CD4-positive, alpha-beta T cell treated with Interleukin-1 beta for 1 hour (primary cell): ENCODE measurements at regions not wholly inside any gene's neighbourhood (a gene's known extent, or its start where the extent isn't known, plus 50 kb on each side); places are given as distances from the start of the nearest gene placed in this dataset.
A peak's percentile ranks its signal among the peaks of the same experiment; 100 is the strongest.

Experiments used
- DNase-seq, 2 donors: peaks; one replicate each; pipeline ENCODE4 v3.0.0-alpha.2; 2020 to 2022

- peak; percentile 1 to 5 for DNase-seq
Observed at GRCh38 chr5:60248901-60249300, 355.4 kb upstream of the PDE4D start.

GRCh38 chr5:60243713-60244112, 350.2 kb upstream of the PDE4D start:
- no peak for DNase-seq

GRCh38 chr5:60232036-60232795, 338.7 kb upstream of the PDE4D start:
- no peak for DNase-seq

GRCh38 chr5:60230456-60230855, 336.9 kb upstream of the PDE4D start:
- no peak for DNase-seq

- DNase-seq, result no peak
Observed at GRCh38 chr5:60229691-60230185, 336.2 kb upstream of the PDE4D start.

DNA sequence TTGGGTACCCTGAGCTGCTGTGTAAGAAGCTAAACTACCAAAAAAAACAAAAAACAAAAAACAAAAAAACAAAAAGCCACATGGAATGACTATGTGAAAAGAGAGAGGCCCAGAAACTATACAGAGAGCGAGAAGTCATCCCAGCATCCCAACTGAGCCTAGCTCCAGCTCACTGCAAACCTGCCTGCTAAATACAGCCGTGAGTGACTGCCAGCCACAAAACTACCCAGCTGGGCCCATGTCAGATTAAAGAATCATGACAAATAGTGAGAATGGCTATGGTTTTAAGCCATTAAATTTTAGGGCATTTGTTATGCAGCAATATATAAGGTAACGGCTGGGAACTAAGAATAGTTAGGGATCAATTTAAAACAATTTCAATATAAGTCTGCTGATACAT, 335.1 kb upstream of the PDE4D start:
- no peak for DNase-seq

- DNase-seq, result no peak
Observed at GRCh38 chr5:60226128-60226527, 332.6 kb upstream of the PDE4D start.

GRCh38 chr5:60223342-60223741, 329.8 kb upstream of the PDE4D start:
- no peak for DNase-seq

- no peak for DNase-seq
Observed at GRCh38 chr5:60219921-60220320, 326.4 kb upstream of the PDE4D start.

- DNase-seq, result no peak
Observed at GRCh38 chr5:60210810-60211209, 317.3 kb upstream of the PDE4D start.

DNA sequence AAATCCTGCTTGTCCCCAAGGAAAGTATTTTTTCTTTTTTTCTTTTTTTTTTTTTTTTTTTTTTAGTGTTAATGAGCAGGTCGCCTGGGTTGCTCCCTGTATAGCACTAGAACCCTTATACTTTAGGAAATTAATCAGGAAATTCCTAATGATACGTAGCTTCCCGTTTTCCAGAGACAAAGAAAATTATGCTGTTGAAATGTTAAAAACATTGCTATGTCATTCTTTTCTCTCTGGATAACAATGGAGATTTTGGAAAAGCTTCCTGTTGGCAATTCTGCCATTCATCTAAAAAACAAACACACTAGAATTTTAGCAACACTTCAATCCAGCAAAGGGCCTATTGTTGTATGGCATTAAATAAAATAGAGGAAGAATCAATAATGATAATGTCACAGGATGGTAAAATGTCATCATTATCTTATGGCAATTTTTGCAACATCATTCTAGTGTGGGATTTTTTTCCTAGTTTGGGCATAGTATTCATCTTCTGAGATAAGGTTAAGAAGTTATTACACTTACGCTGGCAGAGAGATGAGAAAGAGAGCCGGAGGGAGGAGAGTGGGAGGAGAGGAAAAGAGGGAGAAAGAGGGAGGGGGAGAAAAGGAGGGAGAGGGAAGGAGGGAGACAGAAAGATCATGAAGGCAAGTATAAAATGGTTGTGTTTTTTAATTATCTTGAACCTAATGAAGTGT, 315.8 kb upstream of the PDE4D start:
- DNase-seq, result no peak

DNA sequence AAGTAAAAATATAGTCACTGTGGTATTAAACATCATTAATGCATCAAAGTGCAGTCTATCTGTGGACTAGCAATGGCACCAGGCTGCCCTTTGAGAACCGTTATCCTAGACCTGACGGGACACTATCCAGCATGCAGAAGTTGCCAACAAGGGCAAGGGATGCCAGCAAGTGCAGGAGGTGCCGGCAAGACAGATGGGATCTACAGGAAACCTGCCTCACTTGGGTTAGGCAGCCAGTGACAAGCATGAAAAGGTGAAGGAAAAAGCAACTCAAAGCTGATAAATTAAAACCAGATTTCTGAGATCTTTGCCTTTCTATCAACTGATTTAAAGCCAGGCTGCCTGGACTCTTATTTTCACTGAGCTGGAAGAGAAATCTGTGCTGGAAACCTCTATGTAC, 315.2 kb upstream of the PDE4D start:
- DNase-seq, result no peak

GRCh38 chr5:60207040-60207439, 313.5 kb upstream of the PDE4D start:
- peak; percentile 2 to 7 for DNase-seq

DNA sequence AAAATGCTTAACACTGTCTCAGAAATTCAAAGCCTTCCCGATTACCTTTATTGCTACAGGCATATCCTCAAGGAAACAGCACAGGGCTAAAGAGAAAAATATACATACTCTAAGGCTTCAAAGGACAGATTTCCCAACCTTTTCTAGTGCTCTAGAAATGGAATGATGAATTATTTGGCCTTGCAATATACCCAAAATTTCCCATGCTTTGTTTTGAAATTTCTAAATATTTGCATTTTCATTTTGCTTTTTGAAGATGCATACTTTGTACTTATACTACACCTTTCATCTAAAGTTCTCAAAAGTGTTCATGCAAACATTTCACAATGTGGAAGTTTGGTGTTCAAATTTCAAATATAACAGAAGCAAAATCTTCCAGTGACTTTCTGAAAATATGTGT, 312.7 kb upstream of the PDE4D start:
- no peak for DNase-seq

DNA sequence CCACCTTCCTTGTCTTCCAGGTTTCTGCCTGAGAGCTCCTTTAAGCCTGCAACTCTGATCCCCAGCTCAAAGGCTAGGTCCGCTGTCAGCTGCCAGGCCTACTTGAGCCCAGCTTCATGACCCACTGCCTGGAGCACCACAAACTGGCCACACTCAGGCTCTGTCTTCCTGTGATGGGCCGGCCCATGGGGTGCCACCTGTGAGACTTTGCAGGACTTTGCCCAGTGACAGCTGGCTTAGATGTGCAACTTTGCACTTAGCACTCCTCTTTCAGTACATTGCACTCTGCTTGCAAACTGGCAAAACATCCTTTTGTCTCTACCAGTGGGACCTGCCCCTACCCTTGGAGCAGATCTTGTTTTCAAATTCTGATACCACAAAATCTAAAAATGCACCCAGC, 311.5 kb upstream of the PDE4D start:
- no peak for DNase-seq

DNA sequence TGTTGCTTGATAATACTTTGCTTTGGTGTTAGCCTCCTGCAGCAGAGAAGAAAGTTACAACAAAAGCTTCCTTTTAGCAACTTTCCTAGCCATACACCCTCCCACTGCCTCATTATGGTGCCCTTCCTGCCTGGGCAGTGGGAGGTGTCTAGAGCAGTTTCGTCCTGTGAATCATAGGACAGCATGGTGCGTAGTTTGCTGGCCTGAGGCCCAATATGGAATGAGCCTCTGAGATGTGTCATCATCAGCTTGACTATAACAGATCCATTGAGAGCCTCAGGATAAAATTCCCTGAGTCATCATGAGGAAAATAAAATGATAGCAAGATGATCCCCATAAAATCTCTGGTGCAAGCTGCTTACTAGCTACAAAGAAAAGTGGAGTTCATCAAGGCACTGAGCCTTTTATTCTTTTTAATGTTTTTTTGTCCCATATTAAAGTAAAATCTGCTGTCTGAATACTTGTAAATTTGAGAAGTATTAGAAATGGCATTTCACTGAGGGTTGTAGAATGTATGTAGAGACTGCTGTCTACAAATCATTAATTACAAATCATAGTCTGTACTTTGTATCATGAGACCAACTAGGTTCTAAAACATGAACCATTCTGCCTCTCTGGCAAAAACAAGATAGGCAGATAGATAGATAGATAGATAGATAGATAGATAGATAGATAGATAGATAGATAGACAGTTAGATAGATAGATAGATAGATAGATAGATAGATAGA, 303.0 kb upstream of the PDE4D start:
- DNase-seq, result peak in 1 of 2 donors; percentile 43

- no peak for DNase-seq
Observed at GRCh38 chr5:60195551-60195950, 302.0 kb upstream of the PDE4D start.

GRCh38 chr5:60195083-60195482, 301.6 kb upstream of the PDE4D start:
- no peak for DNase-seq

- DNase-seq, result no peak
Observed at GRCh38 chr5:60185231-60186099, 291.9 kb upstream of the PDE4D start.

- no peak for DNase-seq
Observed at GRCh38 chr5:60184606-60185005, 291.1 kb upstream of the PDE4D start.

GRCh38 chr5:60183881-60184280, 290.4 kb upstream of the PDE4D start:
- DNase-seq, result no peak

GRCh38 chr5:60178101-60178500, 284.6 kb upstream of the PDE4D start:
- no peak for DNase-seq

DNA sequence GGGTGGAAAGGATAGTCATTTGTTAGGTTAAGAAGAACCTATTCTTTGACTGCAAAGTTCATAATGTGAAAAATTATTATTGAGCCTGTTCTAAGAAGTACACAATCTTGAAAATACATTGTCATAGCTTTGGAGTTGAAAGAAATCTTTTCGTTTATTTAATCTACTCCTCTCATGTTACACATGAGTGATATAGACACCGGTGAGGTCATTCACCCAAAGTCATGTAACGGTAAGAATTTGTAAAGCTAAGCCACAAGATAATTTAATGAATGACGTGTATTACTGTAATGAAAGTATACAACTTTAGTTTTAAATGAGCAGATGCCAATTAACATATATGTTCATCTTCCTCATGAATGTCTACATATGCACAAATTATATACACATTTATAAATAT, 284.1 kb upstream of the PDE4D start:
- no peak for DNase-seq
